IPS-18a (cell line): ENCODE measurements at regions not wholly inside any gene's neighbourhood (a gene's known extent, or its start where the extent isn't known, plus 50 kb on each side); places are given as distances from the start of the nearest gene placed in this dataset.

Source experiments
- H3K27ac ChIP-seq: one replicate; pipeline ENCODE4 v1.5.1; 2013; ENCODE audit warnings: low read length
- H3K27me3 ChIP-seq: one replicate; pipeline ENCODE4 v1.6.1; 2013; ENCODE audit warnings: mild to moderate bottlenecking, low read length; ENCODE audit not compliant: control insufficient read depth, insufficient read depth
- H3K36me3 ChIP-seq: one replicate; pipeline ENCODE4 v1.6.1; 2013; ENCODE audit warnings: low read depth, low read length; ENCODE audit not compliant: control insufficient read depth
- H3K4me1 ChIP-seq: one replicate; pipeline ENCODE4 v1.6.1; 2013; ENCODE audit warnings: low read depth, low read length; ENCODE audit not compliant: control insufficient read depth
- H3K4me3 ChIP-seq: one replicate; pipeline ENCODE4 v1.5.1; 2013; ENCODE audit warnings: low read length
- H3K9ac ChIP-seq: one replicate; pipeline ENCODE4 v1.6.1; 2013; ENCODE audit warnings: mild to moderate bottlenecking, low read length, moderate library complexity
- H3K9me3 ChIP-seq: one replicate; pipeline ENCODE4 v1.6.1; 2013; ENCODE audit warnings: low read depth, low read length; ENCODE audit not compliant: control insufficient read depth

- Histone ChIP-seq H3K9ac (no peak overlapping the region), H3K9me3 (no peaks in the 10 kb centered on the region), H3K4me1 (no peaks in the 10 kb centered on the region), H3K4me3 (no peak overlapping the region), H3K36me3 (no peaks in the 10 kb centered on the region), H3K27ac (no peak overlapping the region), H3K27me3 (no peaks in the 10 kb centered on the region)
Measured at GRCh38 chr4:31411565-31411964, 691.4 kb downstream of the PCDH7 start.

- H3K4me1 ChIP-seq = no peaks in the 10 kb centered on the region
- no peak overlapping the region for H3K27ac ChIP-seq
- H3K9me3 ChIP-seq = no peaks in the 10 kb centered on the region
- H3K9ac ChIP-seq = no peak overlapping the region
- H3K36me3 ChIP-seq = no peaks in the 10 kb centered on the region
- H3K4me3 ChIP-seq = no peak overlapping the region
- H3K27me3 ChIP-seq = no peaks in the 10 kb centered on the region
Measured at GRCh38 chr4:31415629-31416028, 695.5 kb downstream of the PCDH7 start.

- Histone ChIP-seq H3K4me1 (no peaks in the 10 kb centered on the region), H3K36me3 (no peaks in the 10 kb centered on the region), H3K27ac (no peak overlapping the region), H3K4me3 (no peak overlapping the region), H3K27me3 (no peaks in the 10 kb centered on the region), H3K9me3 (no peaks in the 10 kb centered on the region), H3K9ac (no peak overlapping the region)
Measured at GRCh38 chr4:31416498-31416897, 696.3 kb downstream of the PCDH7 start.

- no peaks in the 10 kb centered on the region for H3K27me3 ChIP-seq
- no peaks in the 10 kb centered on the region for H3K4me1 ChIP-seq
- H3K4me3 ChIP-seq = no peak overlapping the region
- H3K9ac ChIP-seq = no peak overlapping the region
- H3K27ac ChIP-seq = no peak overlapping the region
- H3K36me3 ChIP-seq = no peaks in the 10 kb centered on the region
- no peaks in the 10 kb centered on the region for H3K9me3 ChIP-seq
Measured at GRCh38 chr4:31417040-31417439, 696.9 kb downstream of the PCDH7 start.

GRCh38 chr4:31422006-31422405 lies 701.8 kb downstream of the PCDH7 start:
- no peaks in the 10 kb centered on the region for H3K4me1 ChIP-seq
- H3K36me3 ChIP-seq = no peaks in the 10 kb centered on the region
- H3K9ac ChIP-seq = no peak overlapping the region
- H3K9me3 ChIP-seq = no peaks in the 10 kb centered on the region
- no peak overlapping the region for H3K27ac ChIP-seq
- no peaks in the 10 kb centered on the region for H3K27me3 ChIP-seq
- H3K4me3 ChIP-seq = no peak overlapping the region

- H3K27ac ChIP-seq = no peak overlapping the region
- H3K27me3 ChIP-seq = no peaks in the 10 kb centered on the region
- H3K4me1 ChIP-seq = no peaks in the 10 kb centered on the region
- H3K36me3 ChIP-seq = no peaks in the 10 kb centered on the region
- no peaks in the 10 kb centered on the region for H3K9me3 ChIP-seq
- H3K4me3 ChIP-seq = no peak overlapping the region
- no peak overlapping the region for H3K9ac ChIP-seq
Measured at GRCh38 chr4:31427691-31428090, 707.5 kb downstream of the PCDH7 start.

GRCh38 chr4:31442236-31442635 lies 722.1 kb downstream of the PCDH7 start:
- no peaks in the 10 kb centered on the region for H3K36me3 ChIP-seq
- H3K4me1 ChIP-seq = no peaks in the 10 kb centered on the region

GRCh38 chr4:31445526-31445925 lies 725.4 kb downstream of the PCDH7 start:
- Histone ChIP-seq H3K27ac (no peak overlapping the region), H3K27me3 (no peaks in the 10 kb centered on the region), H3K9me3 (no peaks in the 10 kb centered on the region), H3K4me3 (no peak overlapping the region), H3K9ac (no peak overlapping the region), H3K36me3 (no peaks in the 10 kb centered on the region), H3K4me1 (no peaks in the 10 kb centered on the region)

More at GRCh38 chr4:31442236-31442635, 722.1 kb downstream of the PCDH7 start:
- H3K27ac ChIP-seq = no peak overlapping the region
- no peaks in the 10 kb centered on the region for H3K9me3 ChIP-seq
- H3K4me3 ChIP-seq = no peak overlapping the region
- H3K9ac ChIP-seq = no peak overlapping the region
- H3K27me3 ChIP-seq = no peaks in the 10 kb centered on the region

GRCh38 chr4:31455612-31456011 lies 735.4 kb downstream of the PCDH7 start:
- no peaks in the 10 kb centered on the region for H3K9me3 ChIP-seq
- no peak overlapping the region for H3K27ac ChIP-seq
- no peaks in the 10 kb centered on the region for H3K36me3 ChIP-seq
- H3K27me3 ChIP-seq = no peaks in the 10 kb centered on the region
- H3K9ac ChIP-seq = no peak overlapping the region
- H3K4me1 ChIP-seq = no peaks in the 10 kb centered on the region
- H3K4me3 ChIP-seq = no peak overlapping the region

- no peak overlapping the region for H3K4me3 ChIP-seq
- H3K36me3 ChIP-seq = no peaks in the 10 kb centered on the region
- no peak overlapping the region for H3K27ac ChIP-seq
Measured at GRCh38 chr4:31458813-31459212, 738.6 kb downstream of the PCDH7 start.

GRCh38 chr4:31461421-31461820 lies 741.3 kb downstream of the PCDH7 start:
- no peak overlapping the region for H3K9ac ChIP-seq
- no peak overlapping the region for H3K27ac ChIP-seq
- H3K4me3 ChIP-seq = no peak overlapping the region
- no peaks in the 10 kb centered on the region for H3K27me3 ChIP-seq
- no peaks in the 10 kb centered on the region for H3K36me3 ChIP-seq
- no peaks in the 10 kb centered on the region for H3K4me1 ChIP-seq
- no peaks in the 10 kb centered on the region for H3K9me3 ChIP-seq

More at GRCh38 chr4:31458813-31459212, 738.6 kb downstream of the PCDH7 start:
- H3K9ac ChIP-seq = no peak overlapping the region
- H3K4me1 ChIP-seq = no peaks in the 10 kb centered on the region
- H3K27me3 ChIP-seq = no peaks in the 10 kb centered on the region
- no peaks in the 10 kb centered on the region for H3K9me3 ChIP-seq

- no peaks in the 10 kb centered on the region for H3K4me1 ChIP-seq
- H3K27me3 ChIP-seq = no peaks in the 10 kb centered on the region
- no peaks in the 10 kb centered on the region for H3K9me3 ChIP-seq
- H3K27ac ChIP-seq = no peak overlapping the region
- no peaks in the 10 kb centered on the region for H3K36me3 ChIP-seq
- no peak overlapping the region for H3K9ac ChIP-seq
- H3K4me3 ChIP-seq = no peak overlapping the region
Measured at GRCh38 chr4:31467781-31468180, 747.6 kb downstream of the PCDH7 start.
